ENCODE measurements at regions not wholly inside any gene's neighbourhood (a gene's known extent, or its start where the extent isn't known, plus 50 kb on each side); places are given as distances from the start of the nearest gene placed in this dataset.

GRCh38 chr10:128710798-128711183, 584.6 kb upstream of the MKI67 start:
- Mint-ChIP-seq H3K27me3 (ENCODE audit: low read depth) (peaks cover 8% of the 10 kb centered on the region), H3K36me3 (ENCODE audit: low read depth) (no peaks in the 10 kb centered on the region), H3K27ac (peak overlapping the region in 1 of 3 experiments; percentile 47), H3K9me3 (no peaks in the 10 kb centered on the region), H3K4me3 (no peak overlapping the region), H3K4me1 (peaks cover 24% of the 10 kb centered on the region)
- TF ChIP-seq CTCF (IDR thresholded peaks at IDR 0.05; ENCODE audit: unreplicated experiment in 3 of 3): no peak

GRCh38 chr10:128711806-128712205, 585.6 kb upstream of the MKI67 start:
- peaks cover 24% of the 10 kb centered on the region for H3K4me1 Mint-ChIP-seq
- TF ChIP-seq CTCF (IDR thresholded peaks at IDR 0.05; ENCODE audit: unreplicated experiment in 3 of 3): no peak
- H3K9me3 Mint-ChIP-seq: no peaks in the 10 kb centered on the region
- no peak overlapping the region for H3K4me3 Mint-ChIP-seq
- no peak overlapping the region for H3K27ac Mint-ChIP-seq
- H3K27me3 Mint-ChIP-seq (ENCODE audit: low read depth): peaks cover 13% of the 10 kb centered on the region
- H3K36me3 Mint-ChIP-seq (ENCODE audit: low read depth): no peaks in the 10 kb centered on the region

- Mint-ChIP-seq H3K4me1 (peaks cover 24% of the 10 kb centered on the region), H3K27me3 (ENCODE audit: low read depth) (peaks cover 21% of the 10 kb centered on the region), H3K4me3 (no peak overlapping the region), H3K27ac (peak overlapping the region in 2 of 3 experiments; percentile 38 to 84), H3K36me3 (ENCODE audit: low read depth) (no peaks in the 10 kb centered on the region), H3K9me3 (no peaks in the 10 kb centered on the region)
- no peak for TF ChIP-seq CTCF (IDR thresholded peaks at IDR 0.05; ENCODE audit: unreplicated experiment in 3 of 3)
Measured at GRCh38 chr10:128712661-128713400, 586.6 kb upstream of the MKI67 start.

- no peak for TF ChIP-seq CTCF (IDR thresholded peaks at IDR 0.05; ENCODE audit: unreplicated experiment in 3 of 3)
- Mint-ChIP-seq H3K27ac (peak overlapping the region; percentile 18 to 84 (median 38)), H3K4me3 (no peak overlapping the region), H3K27me3 (ENCODE audit: low read depth) (peaks cover 21% of the 10 kb centered on the region), H3K36me3 (ENCODE audit: low read depth) (no peaks in the 10 kb centered on the region), H3K9me3 (no peaks in the 10 kb centered on the region), H3K4me1 (peaks cover 24% of the 10 kb centered on the region)
Measured at GRCh38 chr10:128713471-128713870, 587.2 kb upstream of the MKI67 start.

- Mint-ChIP-seq H3K9me3 (no peaks in the 10 kb centered on the region), H3K4me3 (no peak overlapping the region), H3K27me3 (ENCODE audit: low read depth) (peaks cover 21% of the 10 kb centered on the region), H3K27ac (peak overlapping the region; percentile 51 to 84 (median 79)), H3K36me3 (ENCODE audit: low read depth) (no peaks in the 10 kb centered on the region), H3K4me1 (peaks cover 24% of the 10 kb centered on the region)
- TF ChIP-seq CTCF (IDR thresholded peaks at IDR 0.05; ENCODE audit: unreplicated experiment in 3 of 3): no peak
Measured at GRCh38 chr10:128713874-128714570, 587.8 kb upstream of the MKI67 start.
